Spleen (tissue), 11 donors: ENCODE measurements at regions not wholly inside any gene's neighbourhood (a gene's known extent, or its start where the extent isn't known, plus 50 kb on each side); places are given as distances from the start of the nearest gene placed in this dataset.

Experiments
- DNase-seq: peaks from one replicate; pipeline ENCODE4 v3.0.0-alpha.2; 2020
- H3K27ac ChIP-seq, 8 donors: fragments of 200-600 bp; sonication (generic) in 7 of 8; 1 replicate in 4 of 8; 2 replicates in 4 of 8; pipeline versions ENCODE4 v1.5.0 to v1.8.0; 2016 to 2021; ENCODE audit warnings: inconsistent platforms in 4 of 8, mild to moderate bottlenecking in 4 of 8, moderate library complexity in 1 of 8
- H3K27me3 ChIP-seq, 7 donors: fragments of 200-600 bp; sonication (generic) in 6 of 7; replicated peaks in 1 of 7; 1 replicate in 4 of 7; 2 replicates in 3 of 7; pipeline versions ENCODE4 v1.5.0 to v1.8.0; 2016 to 2021; ENCODE audit warnings: inconsistent platforms in 3 of 7, mild to moderate bottlenecking in 1 of 7
- H3K36me3 ChIP-seq, 6 donors: fragments of 200-600 bp; sonication (generic) in 5 of 6; 1 replicate in 4 of 6; 2 replicates in 2 of 6; pipeline versions ENCODE4 v1.5.0 to v1.8.0; 2016 to 2021; ENCODE audit warnings: inconsistent platforms in 2 of 6
- H3K4me1 ChIP-seq, 6 donors: fragments of 200-600 bp; sonication (generic) in 5 of 6; 1 replicate in 3 of 6; 2 replicates in 3 of 6; pipeline versions ENCODE4 v1.5.0 to v1.8.0; 2016 to 2021; ENCODE audit warnings: inconsistent platforms in 3 of 6
- H3K4me3 ChIP-seq, 8 donors: fragments of 200-600 bp; sonication (generic) in 7 of 8; 1 replicate in 4 of 8; 2 replicates in 4 of 8; pipeline versions ENCODE4 v1.5.0 to v1.8.0; 2016 to 2021; ENCODE audit warnings: inconsistent platforms in 4 of 8, mild to moderate bottlenecking in 4 of 8, moderate library complexity in 2 of 8
- H3K9me3 ChIP-seq, 8 donors: fragments of 200-600 bp; sonication (generic) in 7 of 8; 1 replicate in 4 of 8; 2 replicates in 4 of 8; pipeline versions ENCODE4 v1.5.0 to v1.8.0; 2016 to 2021; ENCODE audit warnings: inconsistent platforms in 4 of 8
- CTCF ChIP-seq, 11 experiments: fragments of 200-600 bp in 7 of 11; fragments of 450-650 bp in 4 of 11; sonication (generic) in 4 of 11; IDR thresholded peaks in 8 of 11; conservative IDR thresholded peaks in 3 of 11; 1 replicate in 7 of 11; 2 replicates in 4 of 11; pipeline versions ENCODE4 v1.4.0 to v1.8.0; 2016 to 2021; ENCODE audit warnings: antibody characterized with exemption in 11 of 11, inconsistent platforms in 4 of 11, mild to moderate bottlenecking in 1 of 11
- POLR2A ChIP-seq, 3 donors: fragments of 450-650 bp; IDR thresholded peaks; one replicate each; pipeline ENCODE4 v1.5.1; 2017; ENCODE audit warnings: antibody characterized with exemption in 3 of 3, mild to moderate bottlenecking in 1 of 3
- POLR2AphosphoS5 ChIP-seq, 3 donors: sonication (generic); formaldehyde crosslinking; IDR thresholded peaks; one replicate each; pipeline ENCODE4 v1.5.1; 2017; ENCODE audit warnings: antibody characterized with exemption in 3 of 3
- WGBS, 5 donors: extraction: QIAGEN DNeasy Blood & Tissue Kit in 3 of 5; methylation state at CpG; one replicate each; pipeline versions ENCODE4 v1.1.5 to v1.1.7; 2013 to 2018; 5-methylcytosine and 5-hydroxymethylcytosine counted together
- intact Hi-C: fragments of 100-400 bp; cut with DNase I; formaldehyde crosslinking; loops from one replicate; pipeline ENCODE4 v1.15.0; 2023; ENCODE audit warnings: low total_unique reads
- donor health status: healthy with polysubstance abuse.
- donor health status: DM: no; HTN: no; CAD: no; lungs with moderate emphysema.
- donor health status: DM: no; HTN: no; CAD: no.
- donor health status: Bipolar disorder and iron deficiency.
- donor health status: healthy.
- donor health status: DM: no; HTN: no; CAD: no.
- donor health status: DM: yes; HTN: yes; CAD: no.

GRCh38 chr2:147703171-147703570 is 141.7 kb upstream of the ACVR2A start:
- intact Hi-C loops = no loop called here
- Histone ChIP-seq H3K4me3 (no peak overlapping the region), H3K4me1 (no peaks in the 10 kb centered on the region), H3K9me3 (no peaks in the 10 kb centered on the region), H3K27me3 (no peaks in the 10 kb centered on the region), H3K27ac (no peak overlapping the region), H3K36me3 (no peaks in the 10 kb centered on the region)
- no peak for DNase-seq
- 55 to 77% (median 61%) methylated on average over 3 of the region's 3 CpGs for WGBS, 5 donors
- TF ChIP-seq POLR2A (IDR thresholded peaks at IDR 0.05) = no peak
- no peak for TF ChIP-seq CTCF (IDR thresholded peaks at IDR 0.05 in 8 of 11, conservative IDR thresholded peaks at IDR 0.05 in 3 of 11)
- no peak for TF ChIP-seq POLR2AphosphoS5 (IDR thresholded peaks at IDR 0.05)

GRCh38 chr2:147698166-147698565 is 146.7 kb upstream of the ACVR2A start:
- Histone ChIP-seq H3K27me3 (no peaks in the 10 kb centered on the region), H3K4me1 (no peaks in the 10 kb centered on the region), H3K27ac (no peak overlapping the region), H3K9me3 (no peaks in the 10 kb centered on the region), H3K4me3 (no peak overlapping the region), H3K36me3 (no peaks in the 10 kb centered on the region)
- intact Hi-C loops = no loop called here
- TF ChIP-seq POLR2AphosphoS5 (IDR thresholded peaks at IDR 0.05) = no peak
- TF ChIP-seq POLR2A (IDR thresholded peaks at IDR 0.05) = no peak
- no peak for TF ChIP-seq CTCF (IDR thresholded peaks at IDR 0.05 in 8 of 11, conservative IDR thresholded peaks at IDR 0.05 in 3 of 11)
- no peak for DNase-seq
- 66 to 83% (median 74%) methylated on average over 2 of the region's 2 CpGs for WGBS, 5 donors

- H3K4me1 ChIP-seq = no peaks in the 10 kb centered on the region
- no peaks in the 10 kb centered on the region for H3K9me3 ChIP-seq
- H3K27me3 ChIP-seq = no peaks in the 10 kb centered on the region
- WGBS, 5 donors = 94 to 97% (median 95%) methylated on average over 2 of the region's 2 CpGs
- no peak overlapping the region for H3K27ac ChIP-seq
- no peaks in the 10 kb centered on the region for H3K36me3 ChIP-seq
- DNase-seq = no peak
- H3K4me3 ChIP-seq = no peak overlapping the region
- TF ChIP-seq POLR2AphosphoS5 (IDR thresholded peaks at IDR 0.05) (no peak), POLR2A (IDR thresholded peaks at IDR 0.05) (no peak), CTCF (IDR thresholded peaks at IDR 0.05 in 8 of 11, conservative IDR thresholded peaks at IDR 0.05 in 3 of 11) (no peak)
- intact Hi-C loops = no loop called here
Observed at GRCh38 chr2:147696426-147696825, 148.4 kb upstream of the ACVR2A start.

GRCh38 chr2:147689220-147689909 is 155.5 kb upstream of the ACVR2A start:
- Histone ChIP-seq H3K4me3 (no peak overlapping the region), H3K27me3 (no peaks in the 10 kb centered on the region), H3K9me3 (peaks cover 0 to 6% (median 0%) of the 10 kb centered on the region in 8 donors), H3K27ac (no peak overlapping the region), H3K4me1 (peaks cover 0 to 4% (median 0%) of the 10 kb centered on the region in 6 donors), H3K36me3 (no peaks in the 10 kb centered on the region)
- DNase-seq = no peak
- 33 to 44% (median 35%) methylated on average over 2 of the region's 2 CpGs for whole genome bisulfite sequencing, 5 donors
- intact Hi-C loops = no loop called here
- TF ChIP-seq CTCF (IDR thresholded peaks at IDR 0.05 in 8 of 11, conservative IDR thresholded peaks at IDR 0.05 in 3 of 11) (no peak), POLR2A (IDR thresholded peaks at IDR 0.05) (no peak), POLR2AphosphoS5 (IDR thresholded peaks at IDR 0.05) (no peak)
